HG02970 (cell line): ENCODE measurements at regions not wholly inside any gene's neighbourhood (a gene's known extent, or its start where the extent isn't known, plus 50 kb on each side); places are given as distances from the start of the nearest gene placed in this dataset.
"Not testable (repeated sequence)": the region's sequence is repeated elsewhere in the genome, so short reads cannot be mapped to it uniquely, and the experiment has no call there.

ENCODE experiments used
- ATAC-seq: cut with Tn5 transposase; IDR thresholded peaks from one replicate; pipeline ENCODE4 v1.9.1; 2021; ENCODE audit warnings: mild to moderate bottlenecking, moderate library complexity, moderate number of reproducible peaks; ENCODE audit not compliant: unreplicated experiment, low FRiP score

DNA sequence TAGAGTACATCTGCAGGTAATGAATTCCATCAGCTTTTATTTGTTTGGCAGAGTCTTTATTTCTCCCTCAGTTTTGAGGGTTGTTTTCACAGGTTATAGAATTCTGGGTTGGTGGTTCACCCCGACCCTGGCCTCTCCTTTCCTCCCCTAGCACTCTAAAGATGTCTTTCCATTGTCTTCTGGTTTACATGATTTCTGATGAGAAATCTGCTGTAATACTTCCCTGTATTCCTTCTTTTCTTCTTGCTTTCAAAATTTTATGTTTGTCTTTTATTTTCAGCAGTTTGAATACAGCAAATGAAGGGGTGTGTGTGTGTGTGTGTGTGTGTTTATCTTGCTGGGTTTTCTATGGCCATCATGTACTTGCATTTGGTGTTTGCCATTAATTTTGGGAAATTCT lies 312.0 kb upstream of the RPS23 start:
- ATAC-seq, result no peak

DNA sequence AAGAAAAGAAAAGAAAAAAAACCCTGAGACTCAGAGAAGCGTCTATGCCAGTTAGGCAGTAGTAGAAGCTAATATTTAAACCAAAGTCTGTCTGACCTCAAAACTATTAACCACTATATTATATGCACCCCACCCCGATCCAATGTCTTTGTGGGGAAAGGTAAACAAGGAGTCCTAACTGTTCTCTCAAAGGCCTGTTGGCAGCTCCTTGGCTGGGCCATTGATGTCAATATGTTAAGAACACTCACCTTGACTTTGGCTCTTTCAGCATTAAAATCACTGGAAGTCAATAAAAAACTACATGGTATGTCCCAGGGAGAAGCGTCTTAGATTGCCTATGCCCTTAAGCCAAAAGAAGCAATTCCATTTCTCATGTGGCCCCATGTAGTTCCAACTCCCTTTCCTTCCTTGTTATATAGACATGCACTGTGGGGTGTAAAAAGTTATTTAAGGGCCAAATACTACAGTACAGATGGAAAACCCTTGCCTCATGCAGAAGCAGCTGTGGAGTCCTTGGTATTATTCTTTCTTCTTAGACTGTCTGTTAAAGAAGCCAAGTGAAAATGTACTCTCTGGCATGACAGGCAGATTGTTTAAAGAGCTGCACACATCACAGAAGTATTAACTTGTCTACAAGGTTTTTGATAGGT lies 308.6 kb upstream of the RPS23 start:
- no peak for ATAC-seq

DNA sequence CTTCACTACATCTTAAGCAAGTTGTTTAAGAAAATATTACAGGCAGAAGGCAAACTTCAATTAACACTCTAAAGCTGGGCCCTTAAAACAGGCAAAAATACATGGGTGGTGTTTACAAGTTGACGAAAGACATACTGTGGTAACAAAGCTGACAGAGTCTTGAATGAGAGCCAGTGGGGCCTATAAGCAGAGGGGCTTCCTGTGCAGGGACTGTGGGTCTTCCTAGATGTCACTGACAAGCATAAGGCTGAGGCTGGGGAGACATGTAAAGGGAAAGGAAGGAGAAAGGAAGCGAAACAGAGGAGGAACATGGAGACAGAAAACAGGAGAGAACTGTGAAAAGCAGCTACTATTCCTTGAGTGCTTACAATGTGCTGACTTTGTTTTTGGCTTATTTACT lies 308.0 kb upstream of the RPS23 start:
- no peak for ATAC-seq

DNA sequence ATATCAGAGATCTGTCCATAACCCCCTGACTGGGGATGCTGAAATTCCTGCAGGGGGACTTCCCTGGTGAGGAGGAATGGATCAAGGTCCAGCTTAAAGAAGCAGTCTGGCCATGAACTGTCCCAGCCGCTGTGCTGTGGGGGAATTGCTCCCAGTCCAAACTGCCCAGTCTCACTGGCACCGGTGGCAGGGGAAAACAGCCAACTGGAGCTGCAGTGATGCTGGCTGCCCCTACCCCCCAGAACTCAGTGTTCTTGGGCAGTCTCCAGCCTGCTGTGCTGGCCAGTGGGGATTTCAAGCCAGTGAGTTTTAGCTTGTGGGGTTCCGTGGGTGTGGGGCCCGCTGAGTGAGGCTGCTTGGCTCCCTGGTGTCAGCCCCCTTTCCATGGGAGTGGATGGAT lies 306.5 kb upstream of the RPS23 start:
- no peak for ATAC-seq

DNA sequence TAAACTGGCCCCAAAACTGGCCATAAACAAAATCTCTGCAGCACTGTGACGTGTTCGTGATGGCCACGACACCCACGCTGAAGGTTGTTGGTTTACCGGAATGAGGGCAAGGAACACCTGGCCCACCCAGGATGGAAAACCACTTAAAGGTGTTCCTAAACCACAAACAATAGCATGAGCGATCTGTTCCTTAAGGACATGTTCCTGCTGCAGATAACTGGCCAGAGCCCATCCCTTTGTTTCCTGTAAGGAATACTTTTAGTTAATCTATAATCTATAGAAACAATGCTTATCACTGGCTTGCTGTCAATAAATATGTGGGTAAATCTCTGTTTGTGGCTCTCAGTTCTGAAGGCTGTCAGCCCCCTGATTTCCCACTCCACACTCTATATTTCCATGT lies 305.2 kb upstream of the RPS23 start:
- ATAC-seq, result not testable (repeated sequence)

DNA sequence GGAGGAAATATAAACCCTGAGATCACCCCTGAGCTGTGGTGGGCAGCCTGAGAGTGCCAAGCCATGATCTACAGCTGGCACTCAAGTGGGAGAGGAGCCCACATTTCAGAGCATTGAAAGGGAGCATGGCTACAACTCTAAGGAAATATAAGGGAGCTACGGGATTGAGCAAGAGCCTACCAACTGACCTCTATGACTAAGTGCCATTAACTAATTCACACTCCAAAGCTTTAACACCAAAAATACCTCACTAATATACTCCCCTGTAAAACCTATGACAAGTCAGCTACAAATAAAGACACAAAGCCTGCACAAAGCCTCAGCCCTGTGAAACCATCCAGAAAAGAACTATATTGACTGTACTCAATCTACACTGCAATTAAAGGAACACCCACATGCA lies 286.8 kb upstream of the RPS23 start:
- ATAC-seq, result no peak

DNA sequence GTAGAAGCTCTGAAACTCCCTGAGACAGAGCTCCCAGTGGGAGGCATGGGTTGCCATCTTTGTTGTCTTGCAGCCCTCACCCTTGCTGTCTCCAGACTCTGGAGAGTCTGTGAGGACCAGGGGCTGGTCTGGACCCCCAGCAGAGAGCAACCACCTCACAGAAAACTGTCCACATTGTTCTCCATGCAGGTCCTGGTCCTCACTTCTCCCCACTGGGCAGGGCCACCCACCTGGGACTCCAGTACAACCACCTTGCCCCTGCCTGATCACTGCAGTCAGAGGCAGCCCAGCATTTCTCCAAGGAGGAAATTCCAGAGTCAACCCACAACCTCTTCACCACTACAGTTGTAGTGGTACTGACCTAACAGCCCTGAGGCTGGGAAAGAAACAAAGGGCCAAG lies 285.6 kb upstream of the RPS23 start:
- no peak for ATAC-seq

DNA sequence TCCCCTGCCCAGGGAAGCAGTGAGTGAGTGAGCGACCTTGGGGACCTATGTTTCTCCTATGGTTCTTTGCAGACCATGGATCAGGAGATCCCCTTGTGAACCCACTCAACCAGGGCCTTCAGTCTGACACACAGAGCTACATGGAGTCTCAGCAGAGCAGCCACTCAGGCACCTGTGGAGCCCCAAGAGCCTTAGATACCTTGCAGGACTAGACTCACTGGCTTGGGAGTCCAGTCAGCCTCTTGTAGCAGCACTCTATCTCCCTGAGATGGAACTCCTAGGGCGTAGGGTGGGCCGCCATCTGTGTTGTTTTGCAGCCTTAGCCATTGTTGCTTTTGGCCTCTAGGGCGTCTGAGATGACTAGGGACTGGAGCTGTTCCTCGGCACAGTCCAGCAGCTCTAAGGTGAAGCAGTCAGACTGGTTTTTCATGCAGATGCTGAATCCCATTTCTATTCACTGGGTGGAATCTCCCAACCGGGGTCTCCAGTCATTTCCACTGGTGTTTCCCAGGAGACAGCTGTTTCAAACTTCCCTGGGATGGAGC lies 284.6 kb upstream of the RPS23 start:
- ATAC-seq, result no peak

DNA sequence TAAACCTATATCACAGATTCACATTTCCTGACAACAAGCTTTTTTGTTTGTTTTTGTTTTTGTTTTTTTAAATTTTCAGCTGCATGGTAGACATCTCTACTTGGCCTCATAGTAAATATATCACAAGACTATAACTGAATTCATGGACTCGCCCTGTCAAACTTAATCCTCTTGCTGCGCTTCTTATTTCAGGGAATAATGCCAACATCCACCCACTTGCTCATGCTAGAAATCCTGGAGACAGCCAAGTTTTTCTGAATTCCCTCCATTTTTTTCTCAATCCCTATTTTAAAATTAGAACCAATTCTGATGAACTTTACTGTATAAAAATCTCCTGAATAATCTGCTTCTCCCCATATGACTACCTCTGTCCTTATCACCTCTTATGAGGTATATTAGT lies 283.6 kb upstream of the RPS23 start:
- ATAC-seq, result no peak

DNA sequence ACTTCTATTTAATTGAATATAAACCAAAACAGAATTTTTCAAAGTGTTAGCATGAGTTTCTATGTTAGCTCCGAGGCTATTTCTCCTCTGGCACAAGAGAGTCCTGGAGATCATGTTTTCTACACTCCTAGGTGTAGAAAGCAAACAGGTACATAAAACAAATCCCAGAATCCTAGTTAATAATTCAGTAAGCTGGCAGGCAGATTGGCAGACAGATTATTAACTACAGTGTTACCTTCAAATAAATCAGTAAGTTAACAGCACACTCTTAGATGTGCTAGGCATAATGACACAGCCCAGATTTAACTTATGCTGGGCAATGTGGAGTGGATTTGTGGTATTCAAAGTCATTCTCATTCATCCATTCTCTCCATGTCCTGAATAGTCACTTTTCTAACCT lies 282.8 kb upstream of the RPS23 start:
- ATAC-seq, result no peak

DNA sequence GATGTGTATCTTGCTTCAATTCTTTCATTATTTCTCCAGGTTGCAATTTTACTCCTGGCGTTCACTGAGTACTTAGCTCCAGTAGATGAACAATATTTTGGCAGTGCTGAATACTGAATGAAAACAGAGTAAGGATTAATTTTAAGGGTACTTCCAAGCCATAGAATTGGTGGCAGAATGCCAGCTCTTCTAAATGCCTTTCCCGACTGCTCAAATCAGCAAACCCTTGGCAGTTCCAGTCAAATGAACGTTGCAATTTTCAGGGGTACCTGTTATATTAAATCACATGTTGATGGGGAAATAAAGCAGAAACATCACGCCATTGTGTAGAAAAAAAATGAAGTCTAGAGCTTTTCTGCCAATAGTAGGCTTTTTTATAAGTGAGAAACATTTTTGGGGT lies 282.4 kb upstream of the RPS23 start:
- no peak for ATAC-seq

DNA sequence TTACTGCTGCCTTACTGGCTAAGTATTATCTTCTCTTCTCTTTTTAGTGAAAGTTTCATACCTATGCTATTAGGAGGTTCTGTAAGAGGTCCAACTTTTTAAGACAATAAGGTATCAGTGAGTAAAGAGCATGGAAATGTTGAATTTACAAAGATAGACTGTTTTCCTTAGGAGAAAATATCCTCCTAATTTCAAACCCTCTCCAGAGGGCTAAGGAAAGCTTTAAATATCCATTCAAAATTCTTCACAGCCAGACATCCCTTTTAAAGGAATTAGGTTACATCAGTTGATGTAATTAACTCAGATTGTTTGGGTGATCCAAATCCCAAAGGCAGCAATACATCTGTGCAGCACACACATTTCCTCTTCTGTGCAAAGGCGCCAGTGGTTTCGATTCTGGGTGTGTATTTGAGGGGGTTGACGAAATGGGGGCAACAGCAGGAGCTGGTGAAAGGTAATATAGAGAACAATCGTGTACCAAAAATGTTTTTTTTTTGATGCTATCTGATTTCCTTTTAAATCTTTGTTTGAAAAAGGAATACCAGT lies 273.8 kb upstream of the RPS23 start:
- ATAC-seq, result no peak

DNA sequence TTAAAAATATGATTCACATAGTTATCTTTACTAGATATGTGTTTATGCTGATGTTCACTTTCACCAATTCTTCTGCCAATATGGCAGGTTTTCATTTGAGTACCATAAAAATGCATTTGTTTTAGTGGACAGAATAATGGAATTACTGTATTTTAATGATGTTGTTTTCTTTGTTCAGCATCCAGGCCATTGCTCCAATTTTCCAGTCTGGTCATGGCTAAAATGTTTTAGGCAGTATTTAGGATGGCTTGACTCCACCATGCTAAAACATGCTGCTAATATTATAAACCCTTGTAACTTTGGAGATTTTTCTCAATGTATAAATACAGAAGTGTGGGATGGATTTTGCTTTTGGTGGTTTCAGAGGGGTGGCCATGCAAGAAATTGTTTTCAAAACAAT lies 273.0 kb upstream of the RPS23 start:
- ATAC-seq, result no peak

DNA sequence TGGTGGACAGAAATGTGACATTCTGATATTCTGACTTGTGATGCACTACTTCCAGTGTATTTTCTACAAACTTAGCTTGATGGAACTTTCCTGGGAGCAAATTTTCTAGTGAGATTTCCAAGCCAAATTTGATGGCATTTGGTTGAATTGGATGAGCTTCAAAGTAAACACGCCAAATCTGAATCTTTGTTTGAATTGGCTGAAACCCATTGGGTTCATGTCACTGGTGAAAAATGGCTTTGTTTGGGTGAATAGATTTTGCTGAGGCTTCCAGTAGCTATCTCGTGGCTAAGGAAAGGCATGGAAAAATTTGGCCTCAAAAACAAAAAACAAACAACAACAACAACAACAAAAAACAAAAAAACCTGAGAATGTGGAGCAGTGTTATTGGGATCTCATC lies 271.1 kb upstream of the RPS23 start:
- no peak for ATAC-seq

DNA sequence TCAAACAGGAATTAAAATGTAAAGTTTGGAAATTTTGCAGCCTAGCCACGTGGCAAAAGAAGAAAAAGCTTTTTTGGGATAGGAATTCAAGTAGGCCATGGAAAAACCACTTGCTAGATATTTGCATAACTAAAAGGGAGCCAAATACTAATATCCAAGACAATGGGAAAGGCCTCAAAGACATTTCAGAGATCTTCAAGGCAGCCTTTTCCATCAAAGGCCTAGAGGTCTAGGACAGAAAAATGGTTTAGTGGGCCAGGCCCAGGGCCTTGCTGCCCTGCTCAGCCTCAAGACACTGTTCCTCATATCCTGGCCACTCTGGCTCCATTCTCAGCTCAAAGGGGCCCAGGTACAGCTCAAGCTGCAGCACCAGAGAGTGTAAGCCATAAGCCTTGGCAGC lies 265.9 kb upstream of the RPS23 start:
- ATAC-seq, result no peak

DNA sequence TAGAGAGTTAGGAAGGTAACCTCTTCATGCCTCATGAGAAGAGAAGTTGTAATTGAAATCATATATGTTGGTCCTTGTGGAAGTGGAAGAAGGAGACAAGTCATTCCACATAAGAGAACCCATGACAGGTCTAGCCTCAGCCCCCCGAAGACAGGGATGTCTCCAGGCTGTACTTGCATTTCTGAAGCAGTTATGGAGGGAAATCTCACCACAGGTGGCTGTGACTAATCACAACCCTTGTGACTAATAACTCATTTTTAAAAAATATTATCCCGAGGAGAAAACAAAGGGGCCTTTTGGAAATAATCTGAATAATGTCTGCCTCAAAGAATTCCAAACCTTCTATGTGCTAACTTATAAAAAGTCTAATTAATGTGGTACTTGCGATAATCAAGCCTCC lies 262.1 kb upstream of the RPS23 start:
- ATAC-seq, result no peak

DNA sequence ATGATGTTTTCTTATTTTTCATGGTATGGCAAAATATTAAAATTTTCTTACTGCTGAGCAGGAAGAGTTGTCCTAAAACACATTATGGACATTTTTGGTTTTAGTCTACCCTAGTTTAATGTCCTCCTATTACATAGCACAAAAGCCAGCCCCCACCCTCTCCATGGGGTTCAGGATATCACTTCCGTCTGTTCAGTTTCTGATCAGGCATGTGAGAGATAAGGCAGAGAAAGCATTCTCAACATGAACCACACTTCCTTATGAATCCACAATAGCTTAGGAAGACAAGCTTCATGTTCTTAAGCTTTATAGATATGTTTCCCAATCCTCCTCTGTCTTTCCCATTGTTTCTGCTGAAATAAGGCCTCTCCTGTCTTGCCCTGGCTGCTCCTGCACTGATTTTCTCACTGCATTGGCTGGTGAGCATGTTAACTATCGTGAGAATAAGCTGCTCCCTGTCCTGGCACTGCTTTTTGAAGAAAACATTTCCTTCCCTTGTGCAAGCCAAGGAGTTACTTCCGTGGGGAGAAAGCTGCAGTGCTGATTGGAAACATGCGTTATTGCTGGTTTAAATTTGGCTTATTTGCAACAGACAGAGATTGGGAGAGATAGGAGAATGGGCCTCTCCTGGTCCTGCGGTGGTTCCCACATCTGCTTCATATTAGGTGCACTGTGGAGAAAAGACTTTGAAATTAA lies 260.3 kb upstream of the RPS23 start:
- ATAC-seq, result no peak

DNA sequence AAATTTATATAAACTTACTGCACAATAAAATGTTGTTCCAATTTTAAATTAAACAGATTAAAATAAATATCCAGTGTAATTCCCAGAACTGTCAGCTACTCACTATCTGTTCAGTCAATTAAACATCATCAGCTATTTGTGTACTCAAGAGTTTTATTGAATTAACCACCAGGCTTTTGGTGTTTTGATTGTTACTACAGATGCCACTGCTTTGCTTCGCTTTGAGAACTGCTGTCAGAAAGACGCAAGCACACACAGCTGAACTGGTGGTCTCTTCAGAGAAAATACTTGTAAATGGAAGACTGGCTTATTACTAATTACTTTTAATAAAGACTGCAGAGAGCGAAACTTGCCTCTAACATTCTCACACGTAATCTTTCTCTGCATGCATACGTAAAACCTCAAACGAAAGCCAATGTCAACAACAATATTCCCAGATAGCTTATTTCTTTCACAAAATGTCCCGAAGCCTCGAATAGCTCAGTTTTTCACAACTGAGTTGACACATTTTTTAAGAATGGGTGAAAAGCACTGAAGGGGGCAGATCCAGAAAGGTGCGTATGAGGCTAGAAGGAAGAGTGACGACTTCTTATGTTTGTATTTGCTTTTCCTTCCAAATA lies 259.6 kb upstream of the RPS23 start:
- ATAC-seq, result no peak

DNA sequence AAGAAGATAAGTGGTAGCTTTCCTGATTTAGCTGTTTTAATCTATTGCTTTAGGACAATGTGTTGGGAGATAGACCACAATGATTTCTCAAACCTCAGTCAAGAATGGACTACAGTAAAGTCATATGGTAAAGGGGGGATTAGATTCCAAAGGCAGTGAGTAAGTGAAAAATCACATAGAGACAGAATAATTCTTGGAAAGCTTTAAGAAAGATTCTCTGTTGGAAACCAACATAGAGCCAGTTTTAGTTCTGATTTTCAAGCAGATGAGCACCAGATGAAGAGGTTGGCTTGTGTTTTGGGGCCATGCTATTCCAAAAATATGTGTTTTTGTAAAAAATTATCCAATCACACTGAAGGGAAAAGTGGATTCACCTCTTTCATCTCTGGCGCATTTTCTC lies 256.8 kb upstream of the RPS23 start:
- no peak for ATAC-seq

DNA sequence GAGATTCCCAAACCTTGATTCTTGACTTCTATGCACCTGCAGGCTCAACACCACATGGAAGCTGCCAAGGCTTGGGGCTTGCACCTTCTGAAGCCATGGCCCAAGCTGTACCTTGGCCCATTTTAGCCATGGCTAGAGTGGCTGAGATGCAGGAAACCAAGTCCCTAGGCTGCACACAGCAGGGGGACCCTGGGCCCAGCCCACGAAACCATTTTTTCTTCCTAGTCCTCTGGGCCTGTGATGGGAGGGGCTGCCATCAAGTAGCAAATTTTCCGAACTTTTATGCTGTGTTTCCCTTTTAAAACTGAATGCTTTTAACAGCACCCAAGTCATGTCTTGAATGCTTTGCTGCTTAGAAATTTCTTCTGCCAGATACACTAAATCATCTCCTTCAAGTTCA lies 253.9 kb upstream of the RPS23 start:
- ATAC-seq, result not testable (repeated sequence)

DNA sequence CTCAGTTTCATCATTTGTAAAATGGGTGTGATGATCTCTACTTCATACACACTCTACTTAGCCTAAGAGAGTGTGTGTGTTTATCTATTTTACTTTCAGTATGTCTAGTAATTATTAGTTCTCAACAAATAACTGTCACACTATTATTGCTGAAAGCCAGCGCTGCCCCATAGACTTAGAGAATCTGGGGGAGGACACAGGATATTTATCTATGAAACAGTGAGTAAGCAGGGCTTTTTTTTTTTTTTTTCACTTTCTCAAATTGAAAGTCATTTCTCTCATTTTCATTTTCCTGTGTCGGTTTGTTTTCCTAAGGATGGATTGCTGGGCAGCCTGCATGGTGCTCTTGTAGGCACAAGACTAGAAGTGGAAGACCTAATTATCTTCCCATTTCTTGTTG lies 248.4 kb upstream of the RPS23 start:
- ATAC-seq, result no peak

DNA sequence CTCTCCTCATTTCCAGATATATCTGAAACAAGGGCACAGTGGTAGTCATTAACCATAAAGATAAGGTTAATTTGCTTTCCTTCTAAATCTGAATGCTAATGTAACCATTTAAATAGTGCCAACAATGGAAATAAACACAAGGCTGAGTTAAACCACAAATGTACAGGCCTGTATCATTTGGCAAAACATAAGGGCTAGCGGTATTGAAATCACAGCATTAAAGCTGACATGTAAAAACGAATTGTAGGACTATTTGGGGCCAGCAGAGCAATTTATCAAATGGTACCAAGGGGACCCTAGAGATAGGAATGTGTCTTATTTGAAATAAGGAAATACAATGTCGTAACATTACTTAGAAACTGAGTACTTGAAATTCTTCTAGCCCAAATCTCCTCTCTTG lies 247.5 kb upstream of the RPS23 start:
- ATAC-seq, result no peak
